ENCODE measurements at regions not wholly inside any gene's neighbourhood (a gene's known extent, or its start where the extent isn't known, plus 50 kb on each side); places are given as distances from the start of the nearest gene placed in this dataset.

DNA sequence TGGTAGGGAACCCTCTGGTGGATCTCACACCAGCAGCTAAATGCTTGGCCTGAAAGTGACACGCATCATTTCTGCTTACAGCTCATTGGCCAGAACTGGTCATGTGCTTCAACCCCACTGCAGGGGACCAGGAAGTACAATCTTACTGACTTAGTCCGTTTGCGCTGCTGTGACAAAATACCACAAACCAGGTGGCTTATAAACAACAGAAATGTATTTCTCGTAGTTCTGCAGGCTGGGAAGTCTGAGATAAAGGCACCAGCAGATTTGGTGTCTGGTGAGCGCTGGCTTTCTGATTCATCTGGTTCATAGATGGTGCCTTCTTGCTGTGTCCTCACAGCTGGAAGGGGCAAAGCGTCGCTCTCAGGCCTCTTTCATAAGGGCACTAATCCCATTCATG is 77.4 kb upstream of the SELENOK start:
- TF ChIP-seq, protein P1, sequence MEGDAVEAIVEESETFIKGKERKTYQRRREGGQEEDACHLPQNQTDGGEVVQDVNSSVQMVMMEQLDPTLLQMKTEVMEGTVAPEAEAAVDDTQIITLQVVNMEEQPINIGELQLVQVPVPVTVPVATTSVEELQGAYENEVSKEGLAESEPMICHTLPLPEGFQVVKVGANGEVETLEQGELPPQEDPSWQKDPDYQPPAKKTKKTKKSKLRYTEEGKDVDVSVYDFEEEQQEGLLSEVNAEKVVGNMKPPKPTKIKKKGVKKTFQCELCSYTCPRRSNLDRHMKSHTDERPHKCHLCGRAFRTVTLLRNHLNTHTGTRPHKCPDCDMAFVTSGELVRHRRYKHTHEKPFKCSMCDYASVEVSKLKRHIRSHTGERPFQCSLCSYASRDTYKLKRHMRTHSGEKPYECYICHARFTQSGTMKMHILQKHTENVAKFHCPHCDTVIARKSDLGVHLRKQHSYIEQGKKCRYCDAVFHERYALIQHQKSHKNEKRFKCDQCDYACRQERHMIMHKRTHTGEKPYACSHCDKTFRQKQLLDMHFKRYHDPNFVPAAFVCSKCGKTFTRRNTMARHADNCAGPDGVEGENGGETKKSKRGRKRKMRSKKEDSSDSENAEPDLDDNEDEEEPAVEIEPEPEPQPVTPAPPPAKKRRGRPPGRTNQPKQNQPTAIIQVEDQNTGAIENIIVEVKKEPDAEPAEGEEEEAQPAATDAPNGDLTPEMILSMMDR (IDR thresholded peaks at IDR 0.05) = no peak
- no peak for TF ChIP-seq POLR2A (IDR thresholded peaks at IDR 0.05)
